K562 (cell line): ENCODE measurements at regions not wholly inside any gene's neighbourhood (a gene's known extent, or its start where the extent isn't known, plus 50 kb on each side); places are given as distances from the start of the nearest gene placed in this dataset.

Experiments used
- ATF3 ChIP-seq, 2 experiments: fragments of 450-650 bp in 1 of 2; sonication (generic) in 1 of 2; formaldehyde crosslinking in 1 of 2; IDR thresholded peaks in 1 of 2; conservative IDR thresholded peaks in 1 of 2; 2 replicates each; pipeline versions ENCODE4 v1.6.1 to v1.8.1; 2016 to 2023; ENCODE audit warnings: mild to moderate bottlenecking in 2 of 2, moderate library complexity in 2 of 2, inconsistent platforms in 1 of 2, missing genetic modification reagents in 1 of 2
- CBFB ChIP-seq: sonication (generic); formaldehyde crosslinking; IDR thresholded peaks from 2 replicates; pipeline ENCODE4 v1.4.0; 2020; ENCODE audit warnings: mild to moderate bottlenecking, missing genetic modification reagents
- CEBPB ChIP-seq: fragments of 450-650 bp; IDR thresholded peaks from 2 replicates; pipeline ENCODE4 v1.6.1; 2016; ENCODE audit warnings: missing genetic modification characterization, missing compliant biosample characterization
- DLX4 ChIP-seq: fragments of 250-450 bp; sonication (Bioruptor Pico); IDR thresholded peaks from 2 replicates; pipeline ENCODE4 v1.6.1; 2021; ENCODE audit warnings: mild to moderate bottlenecking
- SRSF9 ChIP-seq: fragments of 200-400 bp; formaldehyde crosslinking; IDR thresholded peaks from 2 replicates; pipeline ENCODE4 v1.6.1; 2017; ENCODE audit warnings: low read depth, low read length, borderline replicate concordance
- ZNF318 ChIP-seq, 2 experiments: fragments of 450-650 bp; IDR thresholded peaks; 2 replicates each; pipeline ENCODE4 v1.6.1; 2016; ENCODE audit warnings: mild to moderate bottlenecking in 2 of 2, borderline replicate concordance in 1 of 2, low read depth in 1 of 2, moderate library complexity in 1 of 2
- TF ChIP-seq, protein P1 (sequence below): fragments of 250-450 bp; sonication (Bioruptor Pico); IDR thresholded peaks from 2 replicates; pipeline ENCODE4 v1.8.0; 2021; ENCODE audit warnings: moderate library complexity, mild to moderate bottlenecking, inconsistent platforms
- TF ChIP-seq, protein P2 (sequence below), 2 experiments: fragments of 450-650 bp; IDR thresholded peaks; 2 replicates each; pipeline ENCODE4 v1.6.1; 2018; ENCODE audit warnings: mild to moderate bottlenecking in 2 of 2, low read depth in 1 of 2; ENCODE audit not compliant: partially characterized antibody in 2 of 2

GRCh38 chr4:140250989-140251552 lies 97.1 kb upstream of the MAML3 start (continued):
- TF ChIP-seq ZNF318 (IDR thresholded peaks at IDR 0.05; ENCODE audit: borderline replicate concordance in 1 of 2, low read depth in 1 of 2) (no peak), DLX4 (CRISPR knock-in tag) (no peak), ATF3 (IDR thresholded peaks at IDR 0.05) (peak; percentile 87), ATF3 (CRISPR knock-in tag; conservative IDR thresholded peaks at IDR 0.05) (no peak), CBFB (CRISPR knock-in tag) (no peak), CEBPB (tag) (peak; percentile 89), SRSF9 (no peak)
- TF ChIP-seq, protein P1, sequence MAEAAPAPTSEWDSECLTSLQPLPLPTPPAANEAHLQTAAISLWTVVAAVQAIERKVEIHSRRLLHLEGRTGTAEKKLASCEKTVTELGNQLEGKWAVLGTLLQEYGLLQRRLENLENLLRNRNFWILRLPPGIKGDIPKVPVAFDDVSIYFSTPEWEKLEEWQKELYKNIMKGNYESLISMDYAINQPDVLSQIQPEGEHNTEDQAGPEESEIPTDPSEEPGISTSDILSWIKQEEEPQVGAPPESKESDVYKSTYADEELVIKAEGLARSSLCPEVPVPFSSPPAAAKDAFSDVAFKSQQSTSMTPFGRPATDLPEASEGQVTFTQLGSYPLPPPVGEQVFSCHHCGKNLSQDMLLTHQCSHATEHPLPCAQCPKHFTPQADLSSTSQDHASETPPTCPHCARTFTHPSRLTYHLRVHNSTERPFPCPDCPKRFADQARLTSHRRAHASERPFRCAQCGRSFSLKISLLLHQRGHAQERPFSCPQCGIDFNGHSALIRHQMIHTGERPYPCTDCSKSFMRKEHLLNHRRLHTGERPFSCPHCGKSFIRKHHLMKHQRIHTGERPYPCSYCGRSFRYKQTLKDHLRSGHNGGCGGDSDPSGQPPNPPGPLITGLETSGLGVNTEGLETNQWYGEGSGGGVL (CRISPR knock-in tag): no peak
- TF ChIP-seq, protein P2, sequence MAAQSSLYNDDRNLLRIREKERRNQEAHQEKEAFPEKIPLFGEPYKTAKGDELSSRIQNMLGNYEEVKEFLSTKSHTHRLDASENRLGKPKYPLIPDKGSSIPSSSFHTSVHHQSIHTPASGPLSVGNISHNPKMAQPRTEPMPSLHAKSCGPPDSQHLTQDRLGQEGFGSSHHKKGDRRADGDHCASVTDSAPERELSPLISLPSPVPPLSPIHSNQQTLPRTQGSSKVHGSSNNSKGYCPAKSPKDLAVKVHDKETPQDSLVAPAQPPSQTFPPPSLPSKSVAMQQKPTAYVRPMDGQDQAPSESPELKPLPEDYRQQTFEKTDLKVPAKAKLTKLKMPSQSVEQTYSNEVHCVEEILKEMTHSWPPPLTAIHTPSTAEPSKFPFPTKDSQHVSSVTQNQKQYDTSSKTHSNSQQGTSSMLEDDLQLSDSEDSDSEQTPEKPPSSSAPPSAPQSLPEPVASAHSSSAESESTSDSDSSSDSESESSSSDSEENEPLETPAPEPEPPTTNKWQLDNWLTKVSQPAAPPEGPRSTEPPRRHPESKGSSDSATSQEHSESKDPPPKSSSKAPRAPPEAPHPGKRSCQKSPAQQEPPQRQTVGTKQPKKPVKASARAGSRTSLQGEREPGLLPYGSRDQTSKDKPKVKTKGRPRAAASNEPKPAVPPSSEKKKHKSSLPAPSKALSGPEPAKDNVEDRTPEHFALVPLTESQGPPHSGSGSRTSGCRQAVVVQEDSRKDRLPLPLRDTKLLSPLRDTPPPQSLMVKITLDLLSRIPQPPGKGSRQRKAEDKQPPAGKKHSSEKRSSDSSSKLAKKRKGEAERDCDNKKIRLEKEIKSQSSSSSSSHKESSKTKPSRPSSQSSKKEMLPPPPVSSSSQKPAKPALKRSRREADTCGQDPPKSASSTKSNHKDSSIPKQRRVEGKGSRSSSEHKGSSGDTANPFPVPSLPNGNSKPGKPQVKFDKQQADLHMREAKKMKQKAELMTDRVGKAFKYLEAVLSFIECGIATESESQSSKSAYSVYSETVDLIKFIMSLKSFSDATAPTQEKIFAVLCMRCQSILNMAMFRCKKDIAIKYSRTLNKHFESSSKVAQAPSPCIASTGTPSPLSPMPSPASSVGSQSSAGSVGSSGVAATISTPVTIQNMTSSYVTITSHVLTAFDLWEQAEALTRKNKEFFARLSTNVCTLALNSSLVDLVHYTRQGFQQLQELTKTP (IDR thresholded peaks at IDR 0.05; ENCODE audit: low read depth in 1 of 2, partially characterized antibody in 2 of 2): no peak
